GM23338 (cell line): ENCODE measurements at regions not wholly inside any gene's neighbourhood (a gene's known extent, or its start where the extent isn't known, plus 50 kb on each side); places are given as distances from the start of the nearest gene placed in this dataset.

Experiments
- ATAC-seq: fragments of 200-7000 bp; cut with Tn5 transposase; 3 replicates; pipeline ENCODE4 v1.9.1; 2020
- DNase-seq: peaks from one replicate; pipeline ENCODE4 v3.0.0-alpha.2; 2015; ENCODE audit warnings: low spot score
- H2AFZ ChIP-seq: fragments of 200-600 bp; sonication (generic); 2 replicates; pipeline ENCODE4 v1.8.0; 2016; ENCODE audit warnings: antibody characterized with exemption, mild to moderate bottlenecking, moderate library complexity
- H3F3A ChIP-seq: fragments of 200-600 bp; sonication (generic); replicated peaks from 2 replicates; pipeline ENCODE4 v1.8.0; 2017; ENCODE audit warnings: antibody characterized with exemption, mixed run types, low read depth
- H3K27ac ChIP-seq: fragments of 200-600 bp; sonication (generic); 2 replicates; pipeline ENCODE4 v1.6.1; 2016; ENCODE audit warnings: low read depth
- H3K27me3 ChIP-seq: fragments of 200-600 bp; sonication (generic); 2 replicates; pipeline ENCODE4 v1.8.0; 2016; ENCODE audit warnings: mild to moderate bottlenecking, mixed run types, moderate library complexity; ENCODE audit not compliant: insufficient read depth
- H3K36me3 ChIP-seq: fragments of 200-600 bp; sonication (generic); 2 replicates; pipeline ENCODE4 v1.8.0; 2016; ENCODE audit warnings: mild to moderate bottlenecking; ENCODE audit not compliant: insufficient read depth
- H3K4me1 ChIP-seq: fragments of 200-600 bp; sonication (generic); 2 replicates; pipeline ENCODE4 v1.8.0; 2016; ENCODE audit warnings: mild to moderate bottlenecking, moderate library complexity; ENCODE audit not compliant: insufficient read depth
- H3K4me2 ChIP-seq: fragments of 200-600 bp; sonication (generic); 2 replicates; pipeline ENCODE4 v1.7.1; 2017; ENCODE audit warnings: mixed run types
- H3K4me3 ChIP-seq: fragments of 200-600 bp; sonication (generic); 2 replicates; pipeline ENCODE4 v1.6.1; 2016; ENCODE audit warnings: mixed run types
- H3K79me2 ChIP-seq: fragments of 200-600 bp; sonication (generic); replicated peaks from 2 replicates; pipeline ENCODE4 v1.8.0; 2017; ENCODE audit warnings: mild to moderate bottlenecking; ENCODE audit not compliant: insufficient read depth
- H3K9me2 ChIP-seq: fragments of 200-600 bp; sonication (generic); 2 replicates; pipeline ENCODE4 v1.8.0; 2017; ENCODE audit not compliant: insufficient read depth
- H4K20me1 ChIP-seq: fragments of 200-600 bp; sonication (generic); replicated peaks from 2 replicates; pipeline ENCODE4 v1.8.0; 2017; ENCODE audit warnings: mild to moderate bottlenecking; ENCODE audit not compliant: insufficient read depth
- H3K27ac Mint-ChIP-seq: 2 replicates; pipeline ENCODE4 v1.8.0; 2020; ENCODE audit warnings: inconsistent platforms, mild to moderate bottlenecking, moderate library complexity, mixed read lengths
- H3K27me3 Mint-ChIP-seq: 3 replicates; pipeline ENCODE4 v1.8.0; 2022; ENCODE audit warnings: low read depth, mild to moderate bottlenecking, moderate library complexity, mixed read lengths, inconsistent platforms; ENCODE audit not compliant: insufficient read depth, poor library complexity
- H3K36me3 Mint-ChIP-seq: 3 replicates; pipeline ENCODE4 v1.8.0; 2021; ENCODE audit warnings: low read depth, mild to moderate bottlenecking, inconsistent platforms, moderate library complexity, mixed read lengths
- H3K4me1 Mint-ChIP-seq: 3 replicates; pipeline ENCODE4 v1.8.0; 2020; ENCODE audit warnings: mild to moderate bottlenecking, inconsistent platforms, mixed read lengths
- H3K4me3 Mint-ChIP-seq: 3 replicates; pipeline ENCODE4 v1.8.0; 2021; ENCODE audit warnings: moderate library complexity, mild to moderate bottlenecking, inconsistent platforms, mixed read lengths
- H3K9me3 Mint-ChIP-seq: 3 replicates; pipeline ENCODE4 v1.8.0; 2020; ENCODE audit warnings: moderate library complexity, mild to moderate bottlenecking, inconsistent platforms, mixed read lengths
- CREB1 ChIP-seq: fragments of 250-450 bp; sonication (Bioruptor Pico); IDR thresholded peaks from 2 replicates; pipeline ENCODE4 v1.5.0; 2020; ENCODE audit warnings: low read depth, mild to moderate bottlenecking, moderate library complexity
- CTCF ChIP-seq, 2 experiments: fragments of 200-600 bp in 1 of 2; sonication (generic) in 1 of 2; conservative IDR thresholded peaks; 2 replicates each; pipeline versions ENCODE4 v1.5.1 to v1.6.1; 2016 to 2017; ENCODE audit warnings: antibody characterized with exemption in 2 of 2, low read depth in 2 of 2, mild to moderate bottlenecking in 2 of 2, moderate library complexity in 1 of 2
- ETS1 ChIP-seq: IDR thresholded peaks from 2 replicates; pipeline ENCODE4 v1.6.1; 2016; ENCODE audit warnings: antibody characterized with exemption
- EZH2 ChIP-seq: fragments of 200-600 bp; sonication (generic); IDR thresholded peaks from one replicate; pipeline ENCODE4 v1.8.0; 2017; ENCODE audit warnings: antibody characterized with exemption, mild to moderate bottlenecking, low read depth; ENCODE audit not compliant: unreplicated experiment
- EZH2phosphoT487 ChIP-seq: fragments of 200-600 bp; sonication (generic); IDR thresholded peaks from one replicate; pipeline ENCODE4 v1.8.1; 2018; ENCODE audit warnings: antibody characterized with exemption; ENCODE audit not compliant: unreplicated experiment
- JUNB ChIP-seq: IDR thresholded peaks from one replicate; pipeline ENCODE4 v1.6.1; 2016; ENCODE audit warnings: antibody characterized with exemption; ENCODE audit not compliant: unreplicated experiment
- NANOG ChIP-seq: IDR thresholded peaks from 2 replicates; pipeline ENCODE4 v1.6.1; 2016; ENCODE audit warnings: antibody characterized with exemption, borderline replicate concordance
- POLR2AphosphoS5 ChIP-seq: IDR thresholded peaks from 2 replicates; pipeline ENCODE4 v1.6.1; 2016; ENCODE audit warnings: antibody characterized with exemption, low read depth
- REST ChIP-seq: IDR thresholded peaks from one replicate; pipeline ENCODE4 v1.6.1; 2018; ENCODE audit warnings: antibody characterized with exemption; ENCODE audit not compliant: unreplicated experiment
- STAT1 ChIP-seq: IDR thresholded peaks from one replicate; pipeline ENCODE4 v1.6.1; 2016; ENCODE audit warnings: antibody characterized with exemption; ENCODE audit not compliant: unreplicated experiment
- ZNF114 ChIP-seq: fragments of 250-450 bp; sonication (Bioruptor Pico); IDR thresholded peaks from 2 replicates; pipeline ENCODE4 v1.5.0; 2020; ENCODE audit warnings: mild to moderate bottlenecking, moderate library complexity
- ZNF331 ChIP-seq: fragments of 250-450 bp; sonication (Bioruptor Pico); IDR thresholded peaks from 2 replicates; pipeline ENCODE4 v1.5.0; 2020; ENCODE audit warnings: low read depth, mild to moderate bottlenecking, moderate library complexity
- ZNF462 ChIP-seq: fragments of 250-450 bp; sonication (Bioruptor Pico); IDR thresholded peaks from 2 replicates; pipeline ENCODE4 v1.5.0; 2020; ENCODE audit warnings: mild to moderate bottlenecking, moderate library complexity

GRCh38 chr2:21890716-21891115 lies 766.9 kb downstream of the TDRD15 start:
- H3K4me3 ChIP-seq = no peak overlapping the region
- H3F3A ChIP-seq = no peaks in the 10 kb centered on the region
- no peak overlapping the region for H3K4me2 ChIP-seq
- H3K27ac ChIP-seq = no peak overlapping the region
- no peaks in the 10 kb centered on the region for H4K20me1 ChIP-seq
- H3K4me3 Mint-ChIP-seq = no peak overlapping the region
- H3K79me2 ChIP-seq = no peaks in the 10 kb centered on the region
- H3K36me3 Mint-ChIP-seq = no peaks in the 10 kb centered on the region
- H3K4me1 Mint-ChIP-seq = no peaks in the 10 kb centered on the region
- H3K27ac Mint-ChIP-seq = no peak overlapping the region
- no peaks in the 10 kb centered on the region for H3K36me3 ChIP-seq
- no peaks in the 10 kb centered on the region for H3K27me3 ChIP-seq
- no peaks in the 10 kb centered on the region for H3K9me3 Mint-ChIP-seq
- TF ChIP-seq JUNB = no peak
- TF ChIP-seq ZNF462 = no peak
- no peak for TF ChIP-seq ZNF331
- no peak for TF ChIP-seq ETS1
- TF ChIP-seq CTCF (conservative IDR thresholded peaks at IDR 0.05; ENCODE audit: low read depth in 2 of 2) = no peak
- no peak for TF ChIP-seq STAT1
- no peak for TF ChIP-seq REST
- TF ChIP-seq EZH2 = no peak
- TF ChIP-seq EZH2phosphoT487 = no peak
- no peak for TF ChIP-seq CREB1 (CRISPR knock-in tag)
- TF ChIP-seq ZNF114 = no peak
- no peak for TF ChIP-seq NANOG
- no peak for TF ChIP-seq POLR2AphosphoS5
- DNase-seq = no peak
- H2AFZ ChIP-seq = no peak overlapping the region
- no peaks in the 10 kb centered on the region for H3K4me1 ChIP-seq
- H3K9me2 ChIP-seq = no peaks in the 10 kb centered on the region
- peaks cover 3% of the 10 kb centered on the region for H3K27me3 Mint-ChIP-seq
- ATAC-seq = no peak
